A549 (cell line): ENCODE measurements at regions not wholly inside any gene's neighbourhood (a gene's known extent, or its start where the extent isn't known, plus 50 kb on each side); places are given as distances from the start of the nearest gene placed in this dataset.

ENCODE experiments used
- ATAC-seq, 2 experiments: fragments of 200-7000 bp in 1 of 2; fragments of >200 bp in 1 of 2; cut with Nextera tagmentation in 1 of 2; cut with Tn5 transposase in 1 of 2; 3 replicates each; pipeline versions ENCODE4 v1.8.0 to v1.9.1; 2018 to 2020; ENCODE audit warnings: mild to moderate bottlenecking in 1 of 2, moderate library complexity in 1 of 2
- CTCF ChIA-PET: fragments of 300-600 bp; sonication (Branson Sonifier 250); formaldehyde crosslinking; extraction: SDS; loops from one replicate; lab custom pipeline; 2021; ENCODE audit warnings: antibody characterized with exemption, inconsistent platforms; lab: Yijun Ruan, JAX
- POLR2A ChIA-PET: fragments of 350-600 bp; formaldehyde crosslinking; extraction: SDS; loops from one replicate; lab custom pipeline; 2021; ENCODE audit warnings: antibody characterized with exemption, inconsistent platforms; lab: Yijun Ruan, JAX
- DNase-seq, 2 experiments: peaks; one replicate each; pipeline versions ENCODE4 v3.0.0 to v3.0.0-alpha.2; 2011 to 2016; ENCODE audit warnings: low read depth in 1 of 2, low spot score in 1 of 2
- FAIRE-seq: peaks from 2 replicates; lab custom pipeline; 2011; peaks lifted over from hg19 to GRCh38; lab: Jason Lieb, UNC
- H3K27ac ChIP-seq, 2 experiments: fragments of >200 bp; sonication (Bioruptor Twin); formaldehyde crosslinking; 3 replicates each; pipeline ENCODE4 v1.5.1; 2016 to 2017
- H3K4me1 ChIP-seq: fragments of >200 bp; sonication (Bioruptor Twin); formaldehyde crosslinking; 3 replicates; pipeline ENCODE4 v1.6.1; 2016
- H3K4me2 ChIP-seq: fragments of >200 bp; sonication (Bioruptor Twin); formaldehyde crosslinking; 3 replicates; pipeline ENCODE4 v1.6.1; 2016
- H3K4me3 ChIP-seq: fragments of >200 bp; sonication (Bioruptor Twin); formaldehyde crosslinking; 3 replicates; pipeline ENCODE4 v1.5.1; 2016
- H3K9me3 ChIP-seq: fragments of >200 bp; sonication (Bioruptor Twin); formaldehyde crosslinking; 3 replicates; pipeline ENCODE4 v1.6.1; 2016
- ATOH8 ChIP-seq: fragments of 250-450 bp; sonication (Bioruptor Pico); IDR thresholded peaks from 2 replicates; pipeline ENCODE4 v1.5.0; 2020; ENCODE audit warnings: low read depth, mild to moderate bottlenecking, moderate library complexity
- BHLHE40 ChIP-seq: IDR thresholded peaks from 2 replicates; pipeline ENCODE4 v1.6.1; 2012; ENCODE audit warnings: low read depth, low read length, inconsistent platforms
- CEBPB ChIP-seq, 2 experiments: fragments of >200 bp in 1 of 2; sonication (Bioruptor Twin) in 1 of 2; formaldehyde crosslinking in 1 of 2; IDR thresholded peaks; 2 replicates each; pipeline ENCODE4 v1.6.1; 2012 to 2016
- CHD4 ChIP-seq: fragments of 200-600 bp; sonication (generic); IDR thresholded peaks from 2 replicates; pipeline ENCODE4 v1.6.1; 2016; ENCODE audit warnings: antibody characterized with exemption, mild to moderate bottlenecking, borderline replicate concordance
- CTCF ChIP-seq: fragments of >200 bp; sonication (Bioruptor Twin); formaldehyde crosslinking; IDR thresholded peaks from 3 replicates; pipeline ENCODE4 v1.5.1; 2016
- ELK1 ChIP-seq: fragments of 150-350 bp; IDR thresholded peaks from 2 replicates; pipeline ENCODE4 v1.6.1; 2014; ENCODE audit warnings: low read depth, mild to moderate bottlenecking, low read length
- EP300 ChIP-seq, 2 experiments: fragments of >200 bp; sonication (Bioruptor Twin); formaldehyde crosslinking; IDR thresholded peaks; 2 replicates in 1 of 2; 3 replicates in 1 of 2; pipeline ENCODE4 v1.6.1; 2016 to 2017
- FOSL2 ChIP-seq, 2 experiments: fragments of 450-650 bp in 1 of 2; fragments of >200 bp in 1 of 2; sonication (Bioruptor Twin) in 1 of 2; formaldehyde crosslinking; IDR thresholded peaks; 2 replicates each; pipeline versions ENCODE4 v1.5.0 to v1.6.1; 2016 to 2020; ENCODE audit warnings: mild to moderate bottlenecking in 1 of 2, moderate library complexity in 1 of 2
- GATA3 ChIP-seq: IDR thresholded peaks from 2 replicates; pipeline ENCODE4 v1.6.1; 2012; ENCODE audit warnings: borderline replicate concordance
- HEYL ChIP-seq: fragments of 250-450 bp; sonication (Bioruptor Pico); IDR thresholded peaks from 2 replicates; pipeline ENCODE4 v1.8.0; 2021; ENCODE audit warnings: mild to moderate bottlenecking, moderate library complexity
- KDM5A ChIP-seq: fragments of 200-600 bp; sonication (generic); IDR thresholded peaks from 2 replicates; pipeline ENCODE4 v1.6.1; 2016; ENCODE audit warnings: antibody characterized with exemption, mild to moderate bottlenecking
- MAFK ChIP-seq: fragments of 450-650 bp; IDR thresholded peaks from 2 replicates; pipeline ENCODE4 v1.6.1; 2014; ENCODE audit not compliant: partially characterized antibody
- MAZ ChIP-seq: fragments of 150-350 bp; IDR thresholded peaks from 2 replicates; pipeline ENCODE4 v1.6.1; 2014; ENCODE audit warnings: antibody characterized with exemption, low read depth, low read length, borderline replicate concordance
- NFE2L2 ChIP-seq: fragments of 150-350 bp; conservative IDR thresholded peaks from 2 replicates; pipeline ENCODE4 v1.6.1; 2014; ENCODE audit warnings: low read length
- NR3C1 ChIP-seq: fragments of >200 bp; sonication (Bioruptor Twin); formaldehyde crosslinking; IDR thresholded peaks from 3 replicates; pipeline ENCODE4 v1.6.1; 2017
- PBX3 ChIP-seq: IDR thresholded peaks from 2 replicates; pipeline ENCODE4 v1.6.1; 2012
- POLR2AphosphoS2 ChIP-seq: conservative IDR thresholded peaks from 2 replicates; pipeline ENCODE4 v1.6.1; 2012; ENCODE audit warnings: low read length, improper control_type of control experiment, inconsistent platforms
- RARB ChIP-seq: fragments of 250-450 bp; sonication (Bioruptor Pico); IDR thresholded peaks from 2 replicates; pipeline ENCODE4 v1.8.0; 2021; ENCODE audit warnings: mild to moderate bottlenecking, moderate library complexity
- RCOR1 ChIP-seq: fragments of 150-350 bp; IDR thresholded peaks from 2 replicates; pipeline ENCODE4 v1.6.1; 2014; ENCODE audit warnings: antibody characterized with exemption, low read length, low read depth
- RNF2 ChIP-seq: fragments of 200-600 bp; sonication (generic); IDR thresholded peaks from 2 replicates; pipeline ENCODE4 v1.6.1; 2016; ENCODE audit warnings: low read depth, mild to moderate bottlenecking, antibody characterized with exemption, moderate library complexity, borderline replicate concordance
- SMC3 ChIP-seq: fragments of >200 bp; sonication (Bioruptor Twin); formaldehyde crosslinking; IDR thresholded peaks from 3 replicates; pipeline ENCODE4 v1.6.1; 2018; ENCODE audit warnings: inconsistent platforms
- SREBF2 ChIP-seq: fragments of 450-650 bp; IDR thresholded peaks from 2 replicates; pipeline ENCODE4 v1.6.1; 2014; ENCODE audit warnings: mild to moderate bottlenecking, moderate library complexity
- TFCP2L1 ChIP-seq: fragments of 250-450 bp; sonication (Bioruptor Pico); IDR thresholded peaks from 2 replicates; pipeline ENCODE4 v1.5.0; 2021; ENCODE audit warnings: mild to moderate bottlenecking
- TP53 ChIP-seq: fragments of 250-450 bp; sonication (Bioruptor Pico); IDR thresholded peaks from 2 replicates; pipeline ENCODE4 v1.5.0; 2021; ENCODE audit warnings: mild to moderate bottlenecking, moderate library complexity
- USF2 ChIP-seq: fragments of 450-650 bp; IDR thresholded peaks from 2 replicates; pipeline ENCODE4 v1.6.1; 2014; ENCODE audit warnings: antibody characterized with exemption
- ZFP36 ChIP-seq: fragments of 450-650 bp; IDR thresholded peaks from 2 replicates; pipeline ENCODE4 v1.6.1; 2014; ENCODE audit warnings: borderline replicate concordance; ENCODE audit not compliant: partially characterized antibody
- WGBS: methylation state at CpG from one replicate; pipeline ENCODE4 v1.1.6; 2017; ENCODE audit errors: missing lambda C conversion rate; 5-methylcytosine and 5-hydroxymethylcytosine counted together

- ATAC-seq: no peak
- CTCF ChIA-PET: no interaction called here
- TF ChIP-seq SMC3 (no peak), TFCP2L1 (CRISPR knock-in tag) (no peak), PBX3 (no peak), TP53 (CRISPR knock-in tag) (no peak), ATOH8 (CRISPR knock-in tag) (no peak), POLR2AphosphoS2 (no peak), BHLHE40 (no peak)
- TF ChIP-seq, all 56 proteins: peak for 0
- Histone ChIP-seq H3K4me2 (no peak overlapping the region), H3K27ac (no peak overlapping the region), H3K4me1 (peaks cover 12% of the 10 kb centered on the region; the same call in 2 of the 3 replicates), H3K9me3 (no peaks in the 10 kb centered on the region; the same call in 2 of the 3 replicates), H3K4me3 (no peak overlapping the region)
- WGBS: 58% methylated on average over 1 of the region's 1 CpG
- no peak for FAIRE-seq
- POLR2A ChIA-PET: no interaction called here
- DNase-seq: no peak
These were observed 339.4 kb downstream of the CD83 start for GRCh38 chr6:14456941-14457340.

- peak overlapping the region in 1 of 2 experiments; percentile 47; a peak in 1 of 6 replicates for H3K27ac ChIP-seq
- H3K4me3 ChIP-seq: no peak overlapping the region
- peak overlapping the region; percentile 43; the same call in 2 of the 3 replicates for H3K4me2 ChIP-seq
- peaks cover 12% of the 10 kb centered on the region; the same call in 2 of the 3 replicates for H3K4me1 ChIP-seq
- DNase-seq (peak in 1 of 2 experiments; percentile 13), FAIRE-seq (no peak), ATAC-seq (no peak)
- H3K9me3 ChIP-seq: no peaks in the 10 kb centered on the region; the same call in 2 of the 3 replicates
- CTCF ChIA-PET: no interaction called here
- 61% methylated on average over 5 of the region's 5 CpGs for WGBS
- TF ChIP-seq MAFK (peak; percentile 78), KDM5A (no peak)
- POLR2A ChIA-PET: no interaction called here
These were observed 341.2 kb downstream of the CD83 start for GRCh38 chr6:14458669-14459266.

- no peak overlapping the region for H3K4me2 ChIP-seq
- DNase-seq (no peak), FAIRE-seq (no peak), ATAC-seq (no peak)
- no peak overlapping the region for H3K4me3 ChIP-seq
- peaks cover 12% of the 10 kb centered on the region; the same call in 2 of the 3 replicates for H3K4me1 ChIP-seq
- peak overlapping the region in 1 of 2 experiments; percentile 47; a peak in 1 of 6 replicates for H3K27ac ChIP-seq
- H3K9me3 ChIP-seq: no peaks in the 10 kb centered on the region; the same call in 2 of the 3 replicates
- ChIA-PET CTCF (no interaction called here), POLR2A (no interaction called here)
- TF ChIP-seq HEYL: no peak
- no peak for TF ChIP-seq GATA3
- no peak for TF ChIP-seq ELK1
- no peak for TF ChIP-seq ZFP36
- TF ChIP-seq RNF2: no peak
- TF ChIP-seq CEBPB (IDR thresholded peaks at IDR 0.05): no peak
- TF ChIP-seq BHLHE40: no peak
- no peak for TF ChIP-seq SREBF2
- TF ChIP-seq CHD4: no peak
- TF ChIP-seq NFE2L2: no peak
- TF ChIP-seq FOSL2 (IDR thresholded peaks at IDR 0.05): no peak
- TF ChIP-seq FOSL2 (CRISPR knock-in tag; IDR thresholded peaks at IDR 0.05): no peak
- no peak for TF ChIP-seq TFCP2L1 (CRISPR knock-in tag)
- TF ChIP-seq EP300 (IDR thresholded peaks at IDR 0.05): no peak
- no peak for TF ChIP-seq CTCF
- TF ChIP-seq USF2: no peak
- TF ChIP-seq RCOR1: no peak
- no peak for TF ChIP-seq MAZ
- TF ChIP-seq RARB: no peak
- TF ChIP-seq NR3C1: no peak
These were observed 341.7 kb downstream of the CD83 start for GRCh38 chr6:14459315-14459714.
